Effector CD8-positive, alpha-beta T cell (primary cell): ENCODE measurements at regions not wholly inside any gene's neighbourhood (a gene's known extent, or its start where the extent isn't known, plus 50 kb on each side); places are given as distances from the start of the nearest gene placed in this dataset.
"Not testable (repeated sequence)": the region's sequence is repeated elsewhere in the genome, so short reads cannot be mapped to it uniquely, and the experiment has no call there.

ENCODE experiments used
- DNase-seq: peaks from one replicate; lab custom pipeline; 2025; lab: John Stamatoyannopoulos, UW

DNA sequence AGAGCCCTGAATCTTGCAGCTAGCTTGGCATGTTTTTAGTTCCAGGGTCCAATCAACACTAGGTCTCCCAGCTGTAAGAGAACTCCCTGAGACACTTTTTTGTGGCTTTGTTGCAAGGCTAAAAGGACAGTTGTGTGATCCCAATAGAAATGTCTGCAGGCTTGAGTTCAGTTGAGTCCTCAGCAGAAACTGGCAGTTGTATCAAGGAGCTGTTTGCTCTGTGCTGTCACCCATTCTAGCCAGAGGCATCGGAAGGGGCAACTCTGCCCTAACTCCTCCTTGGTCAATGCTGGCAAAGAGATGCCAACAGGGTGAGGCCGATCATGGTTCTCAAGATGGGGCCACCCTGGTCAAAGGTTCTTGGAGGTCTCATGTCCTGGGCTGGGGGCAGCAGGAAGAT, 224.1 kb downstream of the BUB3 start:
- DNase-seq = no peak

DNA sequence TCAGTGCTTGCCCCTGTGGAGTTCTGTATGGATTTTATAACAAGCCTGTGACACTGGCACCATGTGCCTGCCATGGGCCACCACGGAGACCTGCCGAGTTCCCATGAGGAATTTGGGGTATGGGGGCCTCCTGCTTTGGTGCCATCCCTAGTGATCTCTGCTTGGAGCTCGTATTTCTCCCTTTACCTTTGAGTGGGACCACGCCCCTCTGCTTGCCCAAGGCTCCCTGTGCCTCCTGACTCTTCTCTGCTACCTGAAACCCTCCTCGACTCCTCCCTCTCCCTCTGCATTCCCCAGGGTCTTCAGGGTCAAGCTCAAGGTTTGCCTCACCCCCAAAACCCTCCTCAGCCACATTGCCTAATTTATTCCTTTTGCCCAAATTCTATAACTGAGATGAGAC, 225.0 kb downstream of the BUB3 start:
- DNase-seq = no peak

DNA sequence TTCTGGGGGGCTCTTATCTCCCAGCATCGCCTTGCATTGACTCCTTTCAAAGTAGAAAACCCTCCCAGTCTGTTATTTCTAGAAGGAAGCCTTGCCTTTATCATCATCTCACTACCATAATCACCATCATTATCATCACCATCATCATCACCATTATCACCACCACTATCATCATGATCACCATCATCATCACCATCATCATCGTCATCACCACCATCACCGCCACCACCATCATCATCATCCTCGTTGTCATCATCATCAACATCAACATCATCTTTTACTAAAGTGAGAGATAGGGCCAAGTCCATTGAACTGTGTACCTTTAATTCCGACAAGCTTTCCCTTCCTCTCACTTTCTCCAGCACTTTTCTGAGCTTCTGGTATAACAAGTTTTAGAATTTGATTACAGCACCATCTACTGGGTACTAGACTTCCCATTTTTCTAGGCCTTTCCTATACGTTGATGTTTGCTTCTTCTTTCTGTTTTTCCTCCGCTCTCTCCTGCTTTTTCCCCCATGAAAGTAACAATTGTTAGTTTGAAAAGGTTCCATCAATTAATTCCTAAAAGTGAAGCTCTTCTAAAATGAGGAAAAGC, 226.4 kb downstream of the BUB3 start:
- no peak for DNase-seq

DNA sequence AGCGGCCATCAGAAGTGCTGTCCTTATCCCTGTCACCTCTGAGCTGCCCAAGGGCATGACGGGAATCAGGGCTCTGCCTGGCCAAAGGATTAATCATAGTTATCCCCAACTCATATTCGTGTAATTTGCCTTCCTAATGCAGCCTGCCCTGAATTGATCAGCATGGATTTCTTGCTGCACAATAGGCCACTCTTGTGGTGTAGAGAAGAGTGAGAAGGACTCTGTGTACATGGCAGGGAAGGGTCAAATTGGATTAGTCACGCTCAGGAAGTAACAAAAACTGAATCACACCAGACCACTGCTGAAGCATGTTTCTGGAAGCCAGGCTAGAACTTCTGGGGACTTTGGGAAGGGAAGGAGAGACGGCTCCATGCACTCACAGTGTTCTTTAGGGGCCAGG, 227.0 kb downstream of the BUB3 start:
- no peak for DNase-seq

DNA sequence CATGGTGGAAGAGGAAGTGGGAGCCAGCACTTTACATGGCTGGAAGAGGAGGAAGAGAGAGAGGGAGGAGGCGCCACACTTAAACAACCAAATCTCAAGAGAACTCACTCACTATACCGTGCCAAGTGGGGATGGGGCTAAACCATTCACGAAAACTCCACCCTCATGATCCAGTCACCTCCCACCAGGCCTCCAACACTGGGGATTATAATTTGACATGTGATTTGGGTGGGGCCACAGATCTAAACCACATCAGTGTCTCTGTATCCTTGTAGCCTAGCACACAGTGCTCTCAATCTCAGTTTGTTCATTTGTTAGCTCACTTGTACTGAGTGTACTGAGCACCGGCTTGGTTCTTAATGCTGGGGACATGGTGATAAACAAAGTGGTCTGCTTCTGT, 228.3 kb downstream of the BUB3 start:
- no peak for DNase-seq

DNA sequence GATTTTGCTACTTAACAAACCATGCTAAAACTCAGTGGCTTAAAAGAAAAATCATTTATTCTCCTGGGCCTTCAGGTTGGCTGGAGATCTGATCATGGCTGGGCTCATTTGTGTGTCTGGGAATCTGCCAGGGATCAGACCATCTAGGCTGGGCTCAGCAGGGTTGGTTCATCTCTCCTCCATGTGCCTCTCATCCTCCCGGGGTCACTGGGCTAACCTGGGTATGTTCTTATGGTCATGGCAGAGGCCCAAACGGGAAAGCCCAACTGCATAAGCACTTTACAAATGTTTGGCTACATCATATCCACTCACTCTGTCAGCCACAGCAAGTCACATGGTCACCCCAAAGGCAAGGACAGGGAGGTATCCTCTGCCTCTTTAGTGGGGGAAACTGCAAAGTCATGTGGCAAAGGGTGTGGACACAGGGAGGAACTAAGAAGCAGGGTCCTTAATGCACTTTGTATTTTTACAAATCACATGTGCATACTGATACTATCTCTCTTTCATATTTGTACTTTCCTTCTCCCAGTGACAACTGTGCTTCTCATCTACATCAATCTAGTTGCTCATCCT, 231.4 kb downstream of the BUB3 start:
- no peak for DNase-seq

DNA sequence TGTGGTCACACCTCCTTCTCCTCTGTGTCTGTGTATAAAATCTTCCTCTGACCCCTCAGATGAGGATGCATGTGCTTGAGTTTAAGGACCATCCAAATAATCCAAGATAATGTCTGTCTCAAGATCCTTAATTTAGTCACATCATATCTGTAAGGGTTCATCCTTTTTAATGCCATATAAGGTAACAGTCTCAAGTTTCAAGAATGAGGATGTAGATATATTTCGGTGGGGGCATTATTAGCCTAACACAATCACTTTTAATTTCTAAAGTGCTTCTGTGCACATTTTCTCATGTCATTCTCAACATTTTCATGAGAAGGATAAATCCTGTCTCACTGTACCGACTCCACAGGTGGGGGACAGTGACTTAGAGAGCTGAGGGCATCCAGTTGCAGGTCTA, 235.3 kb downstream of the BUB3 start:
- DNase-seq = no peak

DNA sequence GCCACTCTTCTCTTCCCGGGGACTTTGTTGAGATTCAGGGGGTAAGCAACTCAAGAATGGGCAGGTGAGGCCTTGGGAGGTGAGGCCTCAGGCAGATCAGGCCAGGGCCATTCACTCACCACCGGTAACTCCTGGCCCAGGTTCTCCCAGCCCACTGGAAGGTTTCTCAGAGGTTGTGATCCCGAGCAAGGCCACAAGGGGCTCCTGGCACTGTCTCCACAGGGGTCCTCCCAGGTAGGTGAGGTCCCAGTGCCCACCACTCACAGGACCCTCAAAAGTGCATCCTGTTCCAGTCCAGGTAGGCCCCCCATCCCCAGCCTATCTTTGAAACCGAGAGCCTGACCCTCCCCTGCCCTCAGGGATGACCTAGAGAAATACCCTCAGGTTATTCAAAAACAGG, 236.1 kb downstream of the BUB3 start:
- DNase-seq = no peak

DNA sequence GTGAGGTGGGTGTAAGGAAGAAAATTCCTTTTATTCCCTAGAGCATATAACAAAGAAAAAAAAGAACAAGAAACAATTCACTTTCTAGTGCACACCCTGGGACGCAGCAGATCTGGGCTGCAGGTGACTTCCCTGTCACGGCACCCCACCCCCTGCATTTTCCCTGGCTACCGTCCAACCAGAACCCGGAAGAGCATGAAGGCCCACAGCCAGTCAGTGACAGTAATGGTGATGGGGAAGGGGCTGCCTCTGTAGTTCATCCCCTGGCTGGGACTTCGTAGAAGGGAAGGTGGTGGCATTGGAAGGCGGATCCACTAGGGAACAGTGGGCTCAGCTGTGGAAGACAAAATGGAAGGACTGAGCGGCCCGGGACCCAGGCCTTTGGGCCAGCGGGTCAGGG, 236.7 kb downstream of the BUB3 start:
- DNase-seq = no peak

DNA sequence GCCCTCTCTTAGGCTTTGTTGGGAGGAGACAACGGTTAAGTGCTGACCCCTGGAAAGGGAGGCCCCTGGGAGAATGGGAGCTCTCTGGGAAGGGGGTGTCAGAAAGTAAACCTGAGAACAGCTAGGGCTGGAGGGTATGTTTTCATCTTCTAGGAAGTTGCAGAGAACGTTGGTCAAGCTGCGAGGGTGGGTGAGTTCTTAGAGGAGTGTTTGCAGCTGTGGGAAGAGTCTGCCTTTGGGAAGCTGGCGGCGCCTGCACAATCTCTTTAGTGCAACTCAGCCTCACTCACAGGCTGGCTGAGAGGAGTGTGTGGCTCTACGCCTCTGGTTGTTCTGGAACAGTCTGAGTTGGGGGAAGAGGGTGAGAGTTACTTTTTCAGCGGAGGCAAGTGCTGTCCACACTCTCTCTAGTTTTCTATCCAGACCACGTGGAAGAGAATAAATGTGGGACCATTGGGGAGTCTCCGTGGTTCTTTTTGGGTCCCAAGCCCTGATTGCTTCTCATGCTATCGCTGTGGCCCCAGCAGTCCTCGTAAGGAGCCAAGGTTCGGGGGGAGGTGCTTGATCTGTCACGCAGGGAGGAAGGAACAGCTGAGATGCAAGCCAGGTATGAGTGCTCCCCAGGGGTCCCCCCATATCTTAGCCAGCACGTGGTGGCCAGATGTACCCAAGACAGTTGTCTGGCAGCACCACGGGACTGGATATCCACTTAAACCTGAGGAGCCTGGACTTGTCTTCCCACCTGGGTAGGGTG, 237.2 kb downstream of the BUB3 start:
- DNase-seq = no peak

DNA sequence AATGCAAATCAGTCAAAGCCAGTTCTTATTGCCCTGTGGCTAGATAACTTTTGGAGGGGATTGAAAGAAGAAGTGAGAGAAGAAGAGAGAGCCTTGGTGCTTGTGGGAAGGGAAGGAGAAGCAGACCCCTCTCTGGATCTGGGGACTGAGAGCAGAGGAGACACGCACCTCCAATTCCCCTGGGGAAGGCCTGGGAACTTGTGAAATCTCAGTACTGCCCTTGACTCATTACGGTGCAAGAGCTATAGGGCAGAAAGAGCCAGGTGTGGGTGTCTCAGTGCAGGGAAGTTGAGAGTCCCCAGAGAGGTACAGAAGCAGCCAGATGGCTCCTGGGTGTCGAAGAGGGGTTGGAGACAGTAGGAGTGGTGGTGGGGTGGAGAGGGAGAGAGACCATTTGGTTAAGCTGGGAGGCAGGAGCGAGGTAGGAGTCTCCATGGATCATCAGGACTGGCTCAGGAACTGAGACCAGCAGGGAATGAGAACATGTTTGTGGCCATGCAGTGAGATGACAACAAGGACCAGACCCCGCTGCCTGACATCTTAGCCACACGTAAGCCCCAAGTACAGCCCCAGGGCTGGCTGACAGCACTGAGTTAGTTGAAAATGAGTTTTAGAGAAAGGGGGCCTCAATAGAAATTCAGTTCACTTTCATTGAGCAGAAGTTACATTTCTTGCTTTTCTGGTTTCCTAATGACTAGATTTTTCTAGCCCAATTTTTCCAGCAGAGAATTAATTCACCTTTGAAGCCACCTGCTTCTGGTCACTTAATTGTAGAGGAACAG, 238.2 kb downstream of the BUB3 start:
- DNase-seq = no peak

DNA sequence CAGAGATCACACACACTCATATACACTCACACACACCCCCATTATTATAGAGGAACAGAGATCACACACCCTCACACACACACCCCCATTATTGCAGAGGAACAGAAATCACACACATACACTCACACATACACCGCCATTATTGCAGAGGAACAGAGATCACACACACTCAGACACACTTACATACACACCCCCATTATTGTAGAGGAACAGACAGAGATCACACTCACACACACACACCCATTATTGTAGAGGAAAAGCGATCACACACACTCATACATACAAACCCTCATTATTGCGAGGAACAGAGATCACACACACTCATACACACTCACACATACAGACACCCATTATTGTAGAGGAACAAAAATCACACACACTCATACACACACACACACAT, 239.0 kb downstream of the BUB3 start:
- no peak for DNase-seq

DNA sequence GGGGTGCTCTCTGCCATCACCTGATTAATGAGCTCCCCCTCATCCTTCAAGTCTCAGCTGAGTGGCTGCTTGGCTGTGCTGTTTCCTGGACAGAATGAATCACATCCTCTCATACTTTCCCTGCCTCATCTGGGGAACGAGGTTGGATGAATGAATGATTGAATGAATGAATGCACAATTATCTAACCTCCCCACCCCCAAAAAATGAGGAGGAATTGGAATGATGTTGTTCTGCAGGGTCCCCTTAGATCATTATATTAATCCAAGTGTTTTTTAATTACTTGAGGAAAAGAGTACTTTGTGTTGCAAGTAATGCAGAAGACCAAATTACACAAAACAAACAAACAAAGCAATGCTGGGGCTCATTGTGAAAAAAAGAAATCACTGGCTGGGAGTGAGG, 240.2 kb downstream of the BUB3 start:
- DNase-seq = no peak

DNA sequence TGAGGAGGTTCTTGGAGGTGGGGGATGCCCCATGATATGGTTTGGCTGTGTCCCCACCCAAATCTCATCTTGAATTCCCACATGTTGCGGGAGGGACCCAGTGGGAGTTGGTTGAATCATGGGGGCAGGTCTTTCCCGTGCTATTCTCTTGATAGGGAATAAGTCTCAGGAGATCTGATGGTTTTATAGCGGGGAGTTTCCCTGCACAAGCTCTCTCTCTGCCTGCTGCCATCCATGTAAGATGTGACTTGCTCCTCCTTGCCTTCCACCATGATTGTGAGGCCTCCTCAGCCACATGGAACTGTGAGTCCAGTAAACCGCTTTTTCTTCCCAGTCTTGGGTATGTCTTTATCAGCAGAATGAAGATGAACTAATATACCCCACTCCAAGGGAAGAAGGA, 241.0 kb downstream of the BUB3 start:
- DNase-seq = not testable (repeated sequence)

DNA sequence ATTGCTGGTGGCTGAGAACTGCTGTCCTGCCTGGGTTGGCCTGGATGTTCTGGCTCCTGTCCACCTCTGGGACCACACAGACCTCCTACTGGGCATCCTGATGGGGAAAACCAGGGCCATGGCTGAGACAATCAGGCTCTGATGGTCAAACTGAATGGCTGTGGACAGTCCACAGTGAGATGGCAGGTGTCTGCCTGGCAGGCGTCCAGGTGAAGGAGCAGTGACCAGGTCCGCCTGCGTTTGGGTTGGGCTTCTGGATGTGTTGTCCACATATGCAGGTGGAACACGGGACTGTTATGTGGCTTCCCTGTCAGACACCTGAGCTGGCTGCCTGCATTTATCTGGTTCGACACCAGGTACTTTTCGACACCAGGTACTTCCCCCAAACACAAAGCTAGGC, 241.7 kb downstream of the BUB3 start:
- DNase-seq = no peak

DNA sequence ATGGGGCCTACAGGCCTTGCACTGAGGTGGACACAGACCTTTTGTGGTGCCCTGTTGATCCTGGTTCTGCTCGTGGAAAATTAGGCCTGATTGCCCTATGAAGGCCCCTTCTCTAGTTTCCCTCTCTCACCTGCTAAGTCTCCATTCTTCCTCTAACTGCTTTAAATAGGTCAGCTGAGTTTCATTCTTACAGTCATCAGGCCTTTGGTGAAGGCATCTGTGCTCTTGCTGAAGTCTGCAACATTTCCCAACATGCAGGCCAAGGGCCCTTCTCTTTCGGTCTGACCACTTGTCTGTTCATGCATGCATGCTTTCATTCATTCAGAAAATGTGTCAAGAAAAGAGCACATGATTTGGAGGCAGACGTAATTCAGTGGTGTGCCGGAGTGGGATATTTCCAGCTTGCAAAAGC, 244.0 kb downstream of the BUB3 start:
- DNase-seq = no peak

DNA sequence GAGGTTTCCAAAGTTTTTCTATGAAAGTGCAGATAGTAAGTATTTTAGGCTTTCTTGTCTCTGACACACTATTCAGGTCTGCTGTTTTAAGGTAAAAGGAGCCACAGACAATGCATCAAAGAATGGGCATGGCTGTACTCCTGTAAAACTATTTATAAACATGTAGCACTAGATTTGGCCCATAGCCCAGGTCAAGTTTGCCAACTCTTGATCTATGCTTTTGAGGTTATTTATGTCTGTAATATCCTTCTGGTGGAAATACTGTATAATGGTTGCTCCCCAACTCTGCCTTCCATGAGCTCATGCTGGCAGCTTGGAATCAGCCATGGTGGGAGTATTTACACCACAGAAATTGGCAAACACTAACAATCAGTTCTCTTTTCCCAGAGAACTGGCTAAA, 244.6 kb downstream of the BUB3 start:
- no peak for DNase-seq

DNA sequence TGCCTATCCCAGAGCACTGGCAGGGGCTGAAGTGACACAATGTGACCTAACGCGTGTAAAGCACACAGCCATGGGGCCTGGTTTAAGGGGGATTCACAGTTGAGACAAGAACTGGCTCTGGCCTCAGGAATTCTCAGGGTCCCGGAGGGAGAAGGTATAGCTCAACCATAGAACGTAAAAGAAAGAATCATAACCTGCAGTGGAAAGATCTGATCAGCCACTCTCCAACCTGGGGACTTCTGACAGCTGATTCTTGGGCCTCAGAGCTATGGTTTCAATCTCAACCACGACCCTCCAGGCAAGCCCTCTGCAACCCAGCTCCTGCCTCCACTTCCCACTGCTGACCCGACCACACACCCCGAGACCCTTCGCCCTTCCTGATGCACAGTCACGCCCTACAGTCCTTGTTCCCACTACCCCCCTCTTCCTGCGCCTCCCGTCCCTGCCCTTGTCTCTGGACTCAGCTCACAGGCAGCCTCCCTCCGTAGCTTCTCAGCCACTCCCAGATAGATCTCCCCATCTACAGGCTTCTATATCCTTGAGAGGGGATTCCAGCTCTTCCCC, 245.2 kb downstream of the BUB3 start:
- DNase-seq = no peak

DNA sequence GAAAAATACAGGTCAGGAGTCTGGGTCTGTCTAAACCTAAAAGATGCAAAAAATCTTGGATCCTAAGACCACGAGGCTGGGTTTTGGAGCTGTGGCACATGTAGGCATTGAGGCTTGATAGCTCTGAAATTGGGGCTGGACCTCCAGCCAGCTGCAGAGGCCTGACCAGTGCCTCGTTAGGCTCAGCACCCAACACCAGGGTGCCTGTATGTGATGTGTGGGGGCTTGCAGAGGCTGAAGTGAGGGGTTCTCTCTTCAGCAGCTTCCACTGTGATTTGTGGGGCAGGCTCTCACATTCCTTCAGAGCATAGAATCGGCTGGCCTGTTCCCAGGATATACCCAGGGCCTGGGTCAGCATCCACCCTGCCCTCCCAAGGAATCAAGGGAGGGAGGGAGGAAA, 247.8 kb downstream of the BUB3 start:
- DNase-seq = no peak

DNA sequence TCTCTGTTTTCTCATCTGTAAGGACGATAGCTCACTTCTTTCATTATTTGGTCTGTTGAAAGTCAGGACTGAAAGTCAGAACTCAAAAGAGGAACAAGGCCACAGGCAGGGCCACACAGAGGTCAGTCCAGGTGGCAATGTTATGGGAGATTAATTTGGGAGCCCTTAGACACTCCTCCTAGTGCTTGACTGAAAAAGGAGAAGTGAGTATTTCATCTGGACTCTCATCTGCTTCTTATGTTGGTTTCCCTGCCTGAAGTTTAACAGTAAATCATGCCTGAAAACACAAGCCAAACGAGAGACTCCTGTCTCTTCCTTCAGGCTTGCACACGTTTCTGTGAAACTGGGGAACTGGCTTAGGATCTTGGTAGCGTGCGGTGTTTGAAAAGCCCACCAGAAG, 248.5 kb downstream of the BUB3 start:
- no peak for DNase-seq

DNA sequence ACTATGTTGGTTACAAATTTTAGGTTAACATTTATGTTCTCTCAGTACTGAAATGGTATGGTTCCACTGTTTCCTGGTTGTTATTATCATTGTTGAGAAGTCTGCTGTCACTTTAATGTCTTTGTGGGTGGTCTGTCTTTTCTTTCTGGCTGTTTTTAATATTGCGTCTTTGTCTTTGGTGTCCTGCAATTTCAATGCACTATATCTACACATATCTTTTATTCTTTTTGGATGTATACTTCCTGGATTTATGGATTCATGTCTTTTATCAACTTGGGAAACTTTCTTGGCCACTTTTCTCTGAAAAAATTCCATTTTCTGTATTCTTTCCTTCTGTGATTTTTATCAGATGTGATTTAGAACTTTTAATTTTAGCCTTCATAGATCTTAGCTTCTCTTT, 250.2 kb downstream of the BUB3 start:
- no peak for DNase-seq

DNA sequence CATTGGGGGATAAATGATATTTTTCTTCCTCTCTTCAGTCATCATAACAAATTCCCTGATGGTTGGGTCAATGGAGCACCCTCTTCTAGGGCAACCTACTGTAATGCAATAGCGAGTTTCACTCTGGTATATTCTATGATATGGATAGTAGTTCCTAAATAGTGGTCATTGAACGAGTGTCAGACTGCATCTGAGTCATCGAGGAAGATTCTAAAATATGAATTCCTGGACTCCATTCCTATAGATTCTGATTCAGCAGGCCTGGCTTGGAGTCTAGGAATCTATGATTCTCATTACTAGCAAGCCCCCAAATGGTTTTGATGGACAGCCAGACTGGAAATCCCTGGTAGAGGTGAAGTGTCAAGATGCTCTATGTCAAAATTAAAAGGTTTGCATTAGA, 254.5 kb downstream of the BUB3 start:
- no peak for DNase-seq

DNA sequence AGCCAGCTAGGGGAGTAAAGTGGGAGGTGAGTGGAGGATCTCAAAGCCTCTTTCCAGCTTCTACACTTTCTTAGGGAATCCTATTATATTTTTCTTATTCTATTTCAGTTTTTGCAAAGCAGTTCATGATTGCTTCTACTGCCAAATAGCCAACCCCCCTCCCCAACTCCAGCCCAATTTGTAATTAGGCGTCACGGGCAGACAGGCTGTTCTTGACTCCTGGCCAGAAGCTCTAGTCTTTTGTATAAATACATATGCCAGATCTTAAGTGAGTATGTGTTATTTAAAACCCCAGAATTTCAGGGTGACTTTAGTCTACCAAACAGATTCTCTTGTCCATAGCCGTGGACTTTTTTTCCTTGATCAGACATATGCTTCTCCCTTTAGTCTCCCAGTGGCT, 255.2 kb downstream of the BUB3 start:
- DNase-seq = no peak
